K562 (cell line): ENCODE measurements at regions not wholly inside any gene's neighbourhood (a gene's known extent, or its start where the extent isn't known, plus 50 kb on each side); places are given as distances from the start of the nearest gene placed in this dataset.

Experiments
- ELF1 ChIP-seq: fragments of 200-800 bp; sonication (Bioruptor generic); IDR thresholded peaks from 2 replicates; pipeline ENCODE4 v1.6.1; 2016; ENCODE audit warnings: missing genetic modification characterization, missing compliant biosample characterization
- HDAC1 ChIP-seq, 2 experiments: fragments of 450-650 bp; IDR thresholded peaks; 2 replicates each; pipeline ENCODE4 v1.6.1; 2016 to 2017; ENCODE audit warnings: inconsistent platforms in 1 of 2, mild to moderate bottlenecking in 1 of 2, moderate library complexity in 1 of 2
- HNRNPL ChIP-seq: fragments of 200-400 bp; formaldehyde crosslinking; IDR thresholded peaks from 2 replicates; pipeline ENCODE4 v1.6.1; 2017; ENCODE audit warnings: low read depth, mild to moderate bottlenecking, low read length
- JUND ChIP-seq, 2 experiments: IDR thresholded peaks; 2 replicates in 1 of 2; 3 replicates in 1 of 2; pipeline ENCODE4 v1.6.1; 2011; ENCODE audit warnings: borderline replicate concordance in 2 of 2, low read depth in 2 of 2, low read length in 2 of 2, improper control_type of control experiment in 1 of 2, missing biosample characterization in 1 of 2, missing genetic modification characterization in 1 of 2, missing genetic modification reagents in 1 of 2
- MTF1 ChIP-seq: fragments of 250-450 bp; sonication (Bioruptor Pico); IDR thresholded peaks from 2 replicates; pipeline ENCODE4 v1.9.0; 2021; ENCODE audit warnings: moderate library complexity, mild to moderate bottlenecking, inconsistent platforms, borderline replicate concordance
- POLR2A ChIP-seq: fragments of 450-650 bp; conservative IDR thresholded peaks from 2 replicates; pipeline ENCODE4 v1.6.1; 2016
- PYGO2 ChIP-seq: fragments of 450-650 bp; IDR thresholded peaks from 2 replicates; pipeline ENCODE4 v1.6.1; 2016; ENCODE audit warnings: mild to moderate bottlenecking, missing genetic modification characterization, moderate library complexity, missing compliant biosample characterization
- SMC3 ChIP-seq: conservative IDR thresholded peaks from 2 replicates; pipeline ENCODE4 v1.6.1; 2011; ENCODE audit warnings: low read depth, low read length, improper control_type of control experiment; ENCODE audit not compliant: insufficient read depth
- ZBTB11 ChIP-seq, 3 experiments: fragments of 200-800 bp in 1 of 3; fragments of 250-450 bp in 1 of 3; fragments of 450-650 bp in 1 of 3; sonication (Bioruptor Pico) in 1 of 3; sonication (Bioruptor generic) in 1 of 3; formaldehyde crosslinking in 1 of 3; IDR thresholded peaks; 2 replicates each; pipeline versions ENCODE4 v1.6.1 to v1.8.0; 2016 to 2022; ENCODE audit warnings: mild to moderate bottlenecking in 2 of 3, missing genetic modification characterization in 2 of 3, missing compliant biosample characterization in 1 of 3, moderate library complexity in 1 of 3
- ZNF507 ChIP-seq: conservative IDR thresholded peaks from 2 replicates; pipeline ENCODE4 v1.6.1; 2017; ENCODE audit warnings: missing genetic modification characterization, missing compliant biosample characterization
- ZSCAN29 ChIP-seq: fragments of 450-650 bp; IDR thresholded peaks from 2 replicates; pipeline ENCODE4 v1.6.1; 2017
- TF ChIP-seq, protein P1 (sequence below), 3 experiments: IDR thresholded peaks in 2 of 3; conservative IDR thresholded peaks in 1 of 3; 2 replicates each; pipeline ENCODE4 v1.5.1; 2011 to 2012; ENCODE audit warnings: low read length in 3 of 3, mild to moderate bottlenecking in 3 of 3, control low read depth in 2 of 3, improper control_type of control experiment in 1 of 3, inconsistent platforms in 1 of 3, low read depth in 1 of 3, mixed read lengths in 1 of 3, moderate library complexity in 1 of 3; ENCODE audit not compliant: insufficient read depth in 2 of 3
- TF ChIP-seq, protein P2 (sequence below): sonication (generic); formaldehyde crosslinking; IDR thresholded peaks from 2 replicates; pipeline ENCODE4 v1.8.1; 2023; ENCODE audit warnings: mild to moderate bottlenecking, missing genetic modification reagents

DNA sequence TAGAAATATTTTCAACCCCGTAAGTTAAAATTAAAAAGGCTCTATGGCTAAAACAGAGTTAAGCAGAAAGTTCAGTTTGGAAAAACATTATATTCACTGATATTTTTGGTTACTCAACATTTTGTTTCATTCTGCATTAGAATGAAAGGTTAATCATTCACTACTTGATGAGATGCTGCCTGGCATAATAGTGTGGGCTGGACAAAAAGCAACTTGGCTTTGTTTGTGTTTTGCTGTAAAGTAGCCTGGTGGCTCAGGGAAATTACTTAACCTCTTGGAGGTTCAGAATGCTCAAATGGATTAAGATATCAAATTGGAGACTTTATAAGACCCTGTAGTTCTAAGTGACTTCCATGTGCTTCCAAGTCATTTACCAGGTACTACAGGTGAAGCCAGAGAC lies 367.4 kb upstream of the TRPC7 start:
- TF ChIP-seq ELF1, result no peak
- TF ChIP-seq PYGO2 (tag), result no peak
- no peak for TF ChIP-seq ZSCAN29
- TF ChIP-seq, protein P1, sequence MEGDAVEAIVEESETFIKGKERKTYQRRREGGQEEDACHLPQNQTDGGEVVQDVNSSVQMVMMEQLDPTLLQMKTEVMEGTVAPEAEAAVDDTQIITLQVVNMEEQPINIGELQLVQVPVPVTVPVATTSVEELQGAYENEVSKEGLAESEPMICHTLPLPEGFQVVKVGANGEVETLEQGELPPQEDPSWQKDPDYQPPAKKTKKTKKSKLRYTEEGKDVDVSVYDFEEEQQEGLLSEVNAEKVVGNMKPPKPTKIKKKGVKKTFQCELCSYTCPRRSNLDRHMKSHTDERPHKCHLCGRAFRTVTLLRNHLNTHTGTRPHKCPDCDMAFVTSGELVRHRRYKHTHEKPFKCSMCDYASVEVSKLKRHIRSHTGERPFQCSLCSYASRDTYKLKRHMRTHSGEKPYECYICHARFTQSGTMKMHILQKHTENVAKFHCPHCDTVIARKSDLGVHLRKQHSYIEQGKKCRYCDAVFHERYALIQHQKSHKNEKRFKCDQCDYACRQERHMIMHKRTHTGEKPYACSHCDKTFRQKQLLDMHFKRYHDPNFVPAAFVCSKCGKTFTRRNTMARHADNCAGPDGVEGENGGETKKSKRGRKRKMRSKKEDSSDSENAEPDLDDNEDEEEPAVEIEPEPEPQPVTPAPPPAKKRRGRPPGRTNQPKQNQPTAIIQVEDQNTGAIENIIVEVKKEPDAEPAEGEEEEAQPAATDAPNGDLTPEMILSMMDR (IDR thresholded peaks at IDR 0.05 in 2 of 3, conservative IDR thresholded peaks at IDR 0.05 in 1 of 3; ENCODE audit: insufficient read depth in 2 of 3, low read depth in 1 of 3, low read length in 3 of 3), result no peak
- TF ChIP-seq JUND (IDR thresholded peaks at IDR 0.05; ENCODE audit: borderline replicate concordance, low read depth, low read length), result no peak
- TF ChIP-seq JUND (tag; IDR thresholded peaks at IDR 0.05; ENCODE audit: borderline replicate concordance, low read depth, low read length), result no peak
- TF ChIP-seq ZBTB11 (CRISPR knock-in tag; IDR thresholded peaks at IDR 0.05), result no peak
- no peak for TF ChIP-seq HNRNPL
- TF ChIP-seq ZNF507 (tag), result no peak
- TF ChIP-seq HDAC1 (IDR thresholded peaks at IDR 0.05), result no peak
- TF ChIP-seq MTF1 (CRISPR knock-in tag), result no peak
- TF ChIP-seq POLR2A, result no peak
- no peak for TF ChIP-seq SMC3
- TF ChIP-seq, protein P2, sequence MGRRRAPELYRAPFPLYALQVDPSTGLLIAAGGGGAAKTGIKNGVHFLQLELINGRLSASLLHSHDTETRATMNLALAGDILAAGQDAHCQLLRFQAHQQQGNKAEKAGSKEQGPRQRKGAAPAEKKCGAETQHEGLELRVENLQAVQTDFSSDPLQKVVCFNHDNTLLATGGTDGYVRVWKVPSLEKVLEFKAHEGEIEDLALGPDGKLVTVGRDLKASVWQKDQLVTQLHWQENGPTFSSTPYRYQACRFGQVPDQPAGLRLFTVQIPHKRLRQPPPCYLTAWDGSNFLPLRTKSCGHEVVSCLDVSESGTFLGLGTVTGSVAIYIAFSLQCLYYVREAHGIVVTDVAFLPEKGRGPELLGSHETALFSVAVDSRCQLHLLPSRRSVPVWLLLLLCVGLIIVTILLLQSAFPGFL (CRISPR knock-in tag), result no peak
